CD14-positive monocyte (primary cell): ENCODE measurements at regions not wholly inside any gene's neighbourhood (a gene's known extent, or its start where the extent isn't known, plus 50 kb on each side); places are given as distances from the start of the nearest gene placed in this dataset.

Experiments used
- DNase-seq, 3 donors: peaks; one replicate each; pipeline ENCODE4 v3.0.0-alpha.2; 2011 to 2022
- H2AFZ ChIP-seq: 2 replicates; pipeline ENCODE4 v1.6.0; 2012; ENCODE audit warnings: mild to moderate bottlenecking, low read depth, low read length, inconsistent platforms; ENCODE audit not compliant: insufficient read depth, poor library complexity, severe bottlenecking
- H3K27ac ChIP-seq, 2 donors: 1 replicate in 1 of 2; 2 replicates in 1 of 2; pipeline ENCODE4 v1.5.1; 2012 to 2013; ENCODE audit warnings: low read length in 2 of 2, control low read depth in 1 of 2, inconsistent platforms in 1 of 2, low read depth in 1 of 2, mild to moderate bottlenecking in 1 of 2
- H3K27me3 ChIP-seq, 2 donors: one replicate each; pipeline versions ENCODE4 v1.6.0 to v1.6.1; 2011 to 2013; ENCODE audit warnings: low read length in 2 of 2; ENCODE audit not compliant: control insufficient read depth in 2 of 2, insufficient read depth in 2 of 2
- H3K36me3 ChIP-seq, 2 donors: replicated peaks in 1 of 2; 1 replicate in 1 of 2; 2 replicates in 1 of 2; pipeline versions ENCODE4 v1.5.1 to v1.6.1; 2012 to 2013; ENCODE audit warnings: low read length in 2 of 2, control low read depth in 1 of 2, inconsistent platforms in 1 of 2, mild to moderate bottlenecking in 1 of 2; ENCODE audit not compliant: insufficient read depth in 2 of 2, control insufficient read depth in 1 of 2
- H3K4me1 ChIP-seq, 2 donors: 1 replicate in 1 of 2; 2 replicates in 1 of 2; pipeline versions ENCODE4 v1.5.1 to v1.6.1; 2012 to 2013; ENCODE audit warnings: low read length in 2 of 2, control low read depth in 1 of 2, inconsistent platforms in 1 of 2, mild to moderate bottlenecking in 1 of 2, moderate library complexity in 1 of 2; ENCODE audit not compliant: insufficient read depth in 2 of 2, control insufficient read depth in 1 of 2
- H3K4me2 ChIP-seq: replicated peaks from 2 replicates; pipeline ENCODE3; 2012; ENCODE audit warnings: low read length, moderate library complexity, mild to moderate bottlenecking; ENCODE audit not compliant: poor library complexity, severe bottlenecking; ENCODE audit errors: extremely low read depth
- H3K4me3 ChIP-seq, 3 experiments: fragments of 200-600 bp in 1 of 3; sonication (generic) in 1 of 3; replicated peaks in 1 of 3; 1 replicate in 2 of 3; 2 replicates in 1 of 3; pipeline ENCODE4 v1.5.1; 2011 to 2013; ENCODE audit warnings: low read length in 3 of 3, mild to moderate bottlenecking in 3 of 3, control low read depth in 2 of 3, low read depth in 2 of 3, inconsistent platforms in 1 of 3, moderate library complexity in 1 of 3
- H3K79me2 ChIP-seq: 2 replicates; pipeline ENCODE4 v1.6.0; 2012; ENCODE audit warnings: mild to moderate bottlenecking, control low read depth, inconsistent platforms, low read length, moderate library complexity; ENCODE audit not compliant: insufficient read depth
- H3K9ac ChIP-seq: 2 replicates; pipeline ENCODE4 v1.6.0; 2017; ENCODE audit warnings: low read length, mild to moderate bottlenecking; ENCODE audit not compliant: insufficient read depth, poor library complexity, severe bottlenecking
- H3K9me3 ChIP-seq, 2 donors: replicated peaks in 1 of 2; 1 replicate in 1 of 2; 2 replicates in 1 of 2; pipeline versions ENCODE4 v1.5.1 to v1.6.1; 2012 to 2013; ENCODE audit warnings: low read length in 2 of 2, control low read depth in 1 of 2; ENCODE audit not compliant: control insufficient read depth in 1 of 2, insufficient read depth in 1 of 2
- H4K20me1 ChIP-seq: 2 replicates; pipeline ENCODE4 v1.6.0; 2012; ENCODE audit warnings: mild to moderate bottlenecking, low read length, control low read depth, moderate library complexity; ENCODE audit not compliant: insufficient read depth
- H3K27ac Mint-ChIP-seq, 7 donors: one replicate each; pipeline ENCODE4 v1.8.0; 2020; ENCODE audit warnings: mild to moderate bottlenecking in 7 of 7, mixed read lengths in 7 of 7, moderate library complexity in 6 of 7, inconsistent platforms in 2 of 7
- H3K27me3 Mint-ChIP-seq, 3 donors: one replicate each; pipeline ENCODE4 v1.8.0; 2021 to 2022; ENCODE audit warnings: low read depth in 3 of 3, mild to moderate bottlenecking in 3 of 3, mixed read lengths in 3 of 3, moderate library complexity in 3 of 3, inconsistent platforms in 1 of 3
- H3K36me3 Mint-ChIP-seq, 2 donors: one replicate each; pipeline ENCODE4 v1.8.0; 2020; ENCODE audit warnings: mixed read lengths in 2 of 2, inconsistent platforms in 1 of 2, mild to moderate bottlenecking in 1 of 2
- H3K4me1 Mint-ChIP-seq: one replicate; pipeline ENCODE4 v1.8.0; 2020; ENCODE audit warnings: mild to moderate bottlenecking, mixed read lengths
- H3K4me3 Mint-ChIP-seq, 2 donors: one replicate each; pipeline ENCODE4 v1.8.0; 2020; ENCODE audit warnings: mild to moderate bottlenecking in 2 of 2, mixed read lengths in 2 of 2, moderate library complexity in 1 of 2
- H3K9me3 Mint-ChIP-seq, 7 donors: one replicate each; pipeline ENCODE4 v1.8.0; 2020 to 2022; ENCODE audit warnings: mixed read lengths in 7 of 7, mild to moderate bottlenecking in 6 of 7, moderate library complexity in 6 of 7, inconsistent platforms in 2 of 7
- WGBS: methylation state at CpG from one replicate; pipeline ENCODE4 v1.1.5; 2013; ENCODE audit warnings: missing lambda C conversion rate; ENCODE audit not compliant: insufficient coverage; 5-methylcytosine and 5-hydroxymethylcytosine counted together
- intact Hi-C, 2 donors: fragments of 100-400 bp; cut with micrococcal nuclease; formaldehyde crosslinking; loops; one replicate each; pipeline versions ENCODE4 v1.15.0 to v1.15.1; 2023
- TF ChIP-seq, protein P1 (sequence below): fragments of 200-600 bp; IDR thresholded peaks from one replicate; pipeline ENCODE4 v1.8.0; 2022; ENCODE audit warnings: antibody characterized with exemption, mild to moderate bottlenecking

DNA sequence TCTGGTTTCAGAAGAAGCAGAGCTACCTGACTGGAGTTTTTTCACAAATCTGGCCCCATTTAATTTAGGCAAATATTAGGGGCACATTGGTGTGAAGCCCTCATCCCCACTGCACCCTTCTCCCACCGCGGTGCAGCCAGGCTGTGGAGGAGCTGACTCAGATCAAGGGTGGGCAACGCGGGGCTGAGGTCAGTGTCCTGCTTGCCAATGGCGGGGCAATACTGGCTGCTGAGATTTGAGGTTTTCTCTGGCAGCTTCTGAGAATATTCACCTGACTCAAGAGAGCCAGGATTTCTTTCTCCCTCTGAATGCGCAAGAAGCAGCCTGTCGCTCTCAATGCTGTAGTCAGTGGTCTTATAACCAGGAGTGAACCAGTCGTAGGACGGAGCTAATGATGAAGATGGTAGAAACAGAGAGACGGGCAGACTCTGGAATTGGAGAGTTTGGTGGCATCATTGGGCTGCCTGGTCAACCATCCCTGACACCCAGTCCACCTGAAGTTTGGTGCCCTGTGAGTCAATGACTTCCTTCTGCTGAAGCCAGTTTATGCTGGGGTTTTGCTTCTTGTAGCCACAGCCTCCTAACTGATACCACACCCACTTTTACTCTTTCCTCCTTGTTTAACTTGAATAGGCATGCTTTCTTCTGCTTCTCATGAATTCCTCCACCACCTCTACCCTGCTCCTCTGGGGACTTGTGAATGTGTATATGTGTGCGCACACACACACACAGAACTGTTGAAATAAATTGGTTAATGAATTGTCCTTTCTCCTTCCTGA lies 123.7 kb upstream of the CTBP2 start:
- Histone ChIP-seq H3K4me2 (no peak overlapping the region), H3K79me2 (no peaks in the 10 kb centered on the region), H3K4me3 (no peak overlapping the region), H2AFZ (no peak overlapping the region), H3K27ac (no peak overlapping the region), H3K36me3 (no peaks in the 10 kb centered on the region), H3K9ac (no peak overlapping the region), H3K27me3 (no peaks in the 10 kb centered on the region), H3K4me1 (no peaks in the 10 kb centered on the region), H4K20me1 (no peaks in the 10 kb centered on the region), H3K9me3 (no peaks in the 10 kb centered on the region)
- H3K36me3 Mint-ChIP-seq: no peaks in the 10 kb centered on the region
- peaks cover 2 to 7% (median 3%) of the 10 kb centered on the region in 3 donors for H3K27me3 Mint-ChIP-seq
- intact Hi-C loops: no loop called here
- peaks cover 0 to 13% (median 2%) of the 10 kb centered on the region in 7 donors for H3K9me3 Mint-ChIP-seq
- WGBS: 100% methylated on average over 3 of the region's 11 CpGs
- DNase-seq: no peak
- no peaks in the 10 kb centered on the region for H3K4me1 Mint-ChIP-seq
- no peak overlapping the region for H3K4me3 Mint-ChIP-seq
- no peak overlapping the region for H3K27ac Mint-ChIP-seq
- TF ChIP-seq, protein P1, sequence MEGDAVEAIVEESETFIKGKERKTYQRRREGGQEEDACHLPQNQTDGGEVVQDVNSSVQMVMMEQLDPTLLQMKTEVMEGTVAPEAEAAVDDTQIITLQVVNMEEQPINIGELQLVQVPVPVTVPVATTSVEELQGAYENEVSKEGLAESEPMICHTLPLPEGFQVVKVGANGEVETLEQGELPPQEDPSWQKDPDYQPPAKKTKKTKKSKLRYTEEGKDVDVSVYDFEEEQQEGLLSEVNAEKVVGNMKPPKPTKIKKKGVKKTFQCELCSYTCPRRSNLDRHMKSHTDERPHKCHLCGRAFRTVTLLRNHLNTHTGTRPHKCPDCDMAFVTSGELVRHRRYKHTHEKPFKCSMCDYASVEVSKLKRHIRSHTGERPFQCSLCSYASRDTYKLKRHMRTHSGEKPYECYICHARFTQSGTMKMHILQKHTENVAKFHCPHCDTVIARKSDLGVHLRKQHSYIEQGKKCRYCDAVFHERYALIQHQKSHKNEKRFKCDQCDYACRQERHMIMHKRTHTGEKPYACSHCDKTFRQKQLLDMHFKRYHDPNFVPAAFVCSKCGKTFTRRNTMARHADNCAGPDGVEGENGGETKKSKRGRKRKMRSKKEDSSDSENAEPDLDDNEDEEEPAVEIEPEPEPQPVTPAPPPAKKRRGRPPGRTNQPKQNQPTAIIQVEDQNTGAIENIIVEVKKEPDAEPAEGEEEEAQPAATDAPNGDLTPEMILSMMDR: no peak

DNA sequence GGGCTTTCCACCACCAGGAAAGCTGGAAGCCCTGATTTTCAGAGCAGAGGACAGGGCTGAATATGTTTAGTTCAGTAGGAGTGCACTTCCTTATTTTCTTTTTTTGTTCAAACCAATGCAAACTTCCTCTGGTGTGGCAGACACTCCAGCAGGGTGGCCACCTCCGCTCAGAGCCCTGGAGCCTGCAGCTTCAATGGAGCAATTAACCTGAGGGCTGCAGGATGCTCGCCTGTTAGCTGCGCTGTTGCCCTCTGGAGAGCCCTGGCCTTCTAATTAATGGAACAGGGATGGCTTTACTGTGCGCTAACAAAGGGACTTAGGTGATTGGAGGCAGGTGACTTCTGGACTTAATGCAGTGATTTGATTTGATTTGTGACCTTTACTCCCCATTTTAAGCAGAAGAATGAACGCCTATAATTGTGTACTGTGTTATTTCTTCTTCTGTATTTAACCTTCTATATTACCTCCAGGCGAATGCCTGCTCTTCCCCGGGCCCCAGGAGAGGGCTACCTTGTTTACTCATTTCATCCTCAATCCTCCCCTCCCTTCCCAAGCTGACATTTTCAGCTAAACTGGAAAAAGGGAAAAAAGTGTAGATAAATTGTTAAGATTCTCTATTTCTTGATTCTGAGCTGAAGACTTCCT lies 123.0 kb upstream of the CTBP2 start:
- no peaks in the 10 kb centered on the region for H3K36me3 ChIP-seq
- no peaks in the 10 kb centered on the region for H4K20me1 ChIP-seq
- H3K4me1 Mint-ChIP-seq: no peaks in the 10 kb centered on the region
- 33% methylated on average over 3 of the region's 7 CpGs for WGBS
- no peaks in the 10 kb centered on the region for H3K79me2 ChIP-seq
- H3K27ac Mint-ChIP-seq: no peak overlapping the region
- H3K27me3 Mint-ChIP-seq: peaks cover 2 to 7% (median 3%) of the 10 kb centered on the region in 3 donors
- no peak overlapping the region for H3K9ac ChIP-seq
- no peaks in the 10 kb centered on the region for H3K36me3 Mint-ChIP-seq
- intact Hi-C loops: no loop called here
- TF ChIP-seq, protein P1: no peak
- DNase-seq: no peak
- peaks cover 0 to 11% (median 2%) of the 10 kb centered on the region in 7 donors for H3K9me3 Mint-ChIP-seq
- H3K4me3 Mint-ChIP-seq: no peak overlapping the region
- no peak overlapping the region for H3K4me3 ChIP-seq
- H2AFZ ChIP-seq: no peak overlapping the region
- no peaks in the 10 kb centered on the region for H3K27me3 ChIP-seq
- H3K27ac ChIP-seq: no peak overlapping the region
- H3K9me3 ChIP-seq: no peaks in the 10 kb centered on the region
- no peaks in the 10 kb centered on the region for H3K4me1 ChIP-seq
- H3K4me2 ChIP-seq: no peak overlapping the region
